Common myeloid progenitor, CD34-positive (primary cell): ENCODE measurements at regions not wholly inside any gene's neighbourhood (a gene's known extent, or its start where the extent isn't known, plus 50 kb on each side); places are given as distances from the start of the nearest gene placed in this dataset.

Experiments
- CTCF ChIA-PET: fragments of 350-600 bp; sonication (Branson Sonifier 250); formaldehyde crosslinking; loops from one replicate; lab custom pipeline; 2021; ENCODE audit warnings: antibody characterized with exemption; lab: Charles Lee
- POLR2A ChIA-PET: fragments of 350-600 bp; sonication (Branson Sonifier 250); formaldehyde crosslinking; loops from one replicate; lab custom pipeline; 2021; ENCODE audit warnings: antibody characterized with exemption; lab: Charles Lee
- DNase-seq, 3 donors: peaks; one replicate each; pipeline versions ENCODE4 v3.0.0 to v3.0.0-alpha.2; 2013
- H3K27ac ChIP-seq, 2 experiments: 1 replicate in 1 of 2; 2 replicates in 1 of 2; pipeline ENCODE4 v1.7.0; 2013; ENCODE audit warnings: inconsistent platforms in 2 of 2, low read length in 2 of 2, mild to moderate bottlenecking in 2 of 2, low read depth in 1 of 2, moderate library complexity in 1 of 2; ENCODE audit not compliant: severe bottlenecking in 2 of 2, insufficient read depth in 1 of 2, poor library complexity in 1 of 2
- H3K27me3 ChIP-seq, 5 experiments: replicated peaks in 2 of 5; 1 replicate in 3 of 5; 2 replicates in 2 of 5; pipeline versions ENCODE4 v1.6.1 to v1.7.0; 2013; ENCODE audit warnings: low read length in 4 of 5, mild to moderate bottlenecking in 2 of 5, moderate library complexity in 2 of 5, inconsistent platforms in 1 of 5; ENCODE audit not compliant: insufficient read depth in 5 of 5, control insufficient read depth in 4 of 5
- H3K36me3 ChIP-seq, 4 experiments: 1 replicate in 2 of 4; 2 replicates in 2 of 4; pipeline versions ENCODE4 v1.6.1 to v1.7.0; 2013; ENCODE audit warnings: low read length in 3 of 4, control low read depth in 1 of 4, mild to moderate bottlenecking in 1 of 4; ENCODE audit not compliant: control insufficient read depth in 4 of 4, insufficient read depth in 4 of 4
- H3K4me1 ChIP-seq, 4 experiments: 1 replicate in 3 of 4; 2 replicates in 1 of 4; pipeline versions ENCODE4 v1.6.1 to v1.7.1; 2013; ENCODE audit warnings: low read length in 3 of 4, mild to moderate bottlenecking in 3 of 4, control low read depth in 1 of 4, inconsistent platforms in 1 of 4, moderate library complexity in 1 of 4; ENCODE audit not compliant: control insufficient read depth in 4 of 4, insufficient read depth in 4 of 4; ENCODE audit errors: control extremely low read depth in 1 of 4
- H3K4me3 ChIP-seq, 7 experiments: 1 replicate in 4 of 7; 2 replicates in 3 of 7; pipeline versions ENCODE4 v1.5.1 to v1.7.0; 2013; ENCODE audit warnings: mild to moderate bottlenecking in 7 of 7, low read length in 6 of 7, moderate library complexity in 6 of 7, inconsistent platforms in 2 of 7, low read depth in 2 of 7, control low read depth in 1 of 7; ENCODE audit not compliant: insufficient read depth in 4 of 7, control insufficient read depth in 1 of 7; ENCODE audit errors: extremely low read depth in 1 of 7
- H3K9me3 ChIP-seq, 5 experiments: 1 replicate in 4 of 5; 2 replicates in 1 of 5; pipeline versions ENCODE4 v1.6.1 to v1.7.1; 2013; ENCODE audit warnings: low read length in 4 of 5, mild to moderate bottlenecking in 2 of 5, inconsistent platforms in 1 of 5, low read depth in 1 of 5, moderate library complexity in 1 of 5; ENCODE audit not compliant: control insufficient read depth in 4 of 5, insufficient read depth in 2 of 5; ENCODE audit errors: control extremely low read depth in 1 of 5
- WGBS: methylation state at CpG from one replicate; pipeline ENCODE4 v1.1.5; 2013; ENCODE audit not compliant: insufficient coverage; 5-methylcytosine and 5-hydroxymethylcytosine counted together

GRCh38 chr15:69996321-69997160 is 101.2 kb downstream of the TLE3 start:
- Histone ChIP-seq H3K36me3 (no peaks in the 10 kb centered on the region), H3K4me3 (no peak overlapping the region), H3K4me1 (no peaks in the 10 kb centered on the region), H3K9me3 (peaks cover 0 to 1% (median 0%) of the 10 kb centered on the region in 5 experiments), H3K27ac (no peak overlapping the region), H3K27me3 (no peaks in the 10 kb centered on the region)
- 92% methylated on average over 14 of the region's 15 CpGs for whole genome bisulfite sequencing
- DNase-seq: no peak
- POLR2A ChIA-PET: no interaction called here
- CTCF ChIA-PET: no interaction called here

GRCh38 chr15:69997161-69997485 is 100.6 kb downstream of the TLE3 start:
- Histone ChIP-seq H3K4me1 (no peaks in the 10 kb centered on the region), H3K36me3 (no peaks in the 10 kb centered on the region), H3K27me3 (no peaks in the 10 kb centered on the region), H3K27ac (no peak overlapping the region), H3K9me3 (peaks cover 0 to 1% (median 0%) of the 10 kb centered on the region in 5 experiments), H3K4me3 (no peak overlapping the region)
- WGBS: 97% methylated on average over 9 of the region's 10 CpGs
- ChIA-PET CTCF (no interaction called here), POLR2A (no interaction called here)
- no peak for DNase-seq
